ENCODE measurements at regions not wholly inside any gene's neighbourhood (a gene's known extent, or its start where the extent isn't known, plus 50 kb on each side); places are given as distances from the start of the nearest gene placed in this dataset.

- no peak for TF ChIP-seq CTCF (IDR thresholded peaks at IDR 0.05 in 8 of 11, conservative IDR thresholded peaks at IDR 0.05 in 3 of 11)
- TF ChIP-seq POLR2AphosphoS5 (IDR thresholded peaks at IDR 0.05), result no peak
These were observed 378.2 kb upstream of the PRKCQ start for GRCh38 chr10:6958254-6958653.
